ENCODE measurements at regions not wholly inside any gene's neighbourhood (a gene's known extent, or its start where the extent isn't known, plus 50 kb on each side); places are given as distances from the start of the nearest gene placed in this dataset.

DNA sequence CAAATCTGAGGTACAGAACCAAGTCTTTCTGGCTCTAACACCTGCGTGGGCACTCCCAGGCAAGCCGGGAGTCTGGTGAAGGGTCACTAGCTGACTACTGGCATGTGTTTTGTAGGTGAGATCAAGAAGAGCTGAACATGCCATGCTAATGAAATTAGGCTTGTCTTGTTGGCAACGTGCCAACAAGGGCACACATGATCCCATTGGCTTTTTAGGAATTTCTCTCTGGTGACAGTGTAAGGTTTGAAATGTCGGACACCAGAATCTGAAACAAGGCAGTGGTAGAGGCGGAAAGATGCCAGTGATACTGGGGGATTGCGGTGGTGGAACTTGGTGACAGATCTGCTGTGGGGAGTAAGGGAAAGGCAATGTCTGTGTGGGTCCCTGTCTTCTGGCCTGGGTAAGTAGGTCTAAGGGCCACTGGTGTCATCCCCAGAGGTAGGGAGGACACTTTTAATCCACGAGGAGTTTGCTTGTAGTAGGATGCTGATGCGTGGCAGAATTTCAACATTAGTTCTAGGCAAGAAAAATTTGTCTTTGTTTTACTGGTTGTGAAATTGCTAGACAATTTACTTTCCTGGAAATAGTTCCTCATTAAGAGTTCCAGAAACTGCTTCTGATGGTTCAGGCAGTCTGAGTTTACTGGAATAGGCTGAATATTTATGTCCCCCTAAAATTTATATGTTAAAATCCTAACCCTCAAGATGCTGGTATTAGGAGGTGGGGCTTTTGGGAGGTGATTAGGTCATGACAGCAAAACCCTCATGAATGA lies 52.6 kb upstream of the ACMSD start:
- TF ChIP-seq POLR2AphosphoS5 (IDR thresholded peaks at IDR 0.05; ENCODE audit: low read depth, low read length) (no peak), CTCF (IDR thresholded peaks at IDR 0.05) (no peak), TCF7L2 (IDR thresholded peaks at IDR 0.05; ENCODE audit: low read depth, low read length) (no peak), REST (IDR thresholded peaks at IDR 0.05; ENCODE audit: insufficient read depth in 1 of 2, low read depth in 2 of 2, low read length in 1 of 2) (no peak)

Measured in Panc1 (cell line).